DMS53 (cell line): ENCODE measurements at regions not wholly inside any gene's neighbourhood (a gene's known extent, or its start where the extent isn't known, plus 50 kb on each side); places are given as distances from the start of the nearest gene placed in this dataset.
A peak's percentile ranks its signal among the peaks of the same experiment; 100 is the strongest.

Experiments
- DNase-seq: peaks from one replicate; lab custom pipeline; 2025; lab: John Stamatoyannopoulos, UW

GRCh38 chr9:79452265-79452664, 119.5 kb upstream of the TLE4 start:
- no peak for DNase-seq

- no peak for DNase-seq
These were observed 110.1 kb upstream of the TLE4 start for GRCh38 chr9:79461712-79462111.

- no peak for DNase-seq
These were observed 106.6 kb upstream of the TLE4 start for GRCh38 chr9:79465156-79465555.

GRCh38 chr9:79469164-79469563, 102.6 kb upstream of the TLE4 start:
- DNase-seq: no peak

GRCh38 chr9:79470954-79471353, 100.8 kb upstream of the TLE4 start:
- no peak for DNase-seq

- DNase-seq: peak; percentile 28
These were observed 99.9 kb upstream of the TLE4 start for GRCh38 chr9:79471580-79472543.

- DNase-seq: no peak
These were observed 98.1 kb upstream of the TLE4 start for GRCh38 chr9:79473704-79474103.

- no peak for DNase-seq
These were observed 94.4 kb upstream of the TLE4 start for GRCh38 chr9:79477241-79477840.

- peak; percentile 20 for DNase-seq
These were observed 93.6 kb upstream of the TLE4 start for GRCh38 chr9:79477955-79478771.

- DNase-seq: no peak
These were observed 91.1 kb upstream of the TLE4 start for GRCh38 chr9:79480639-79481038.

- DNase-seq: no peak
These were observed 89.8 kb upstream of the TLE4 start for GRCh38 chr9:79481846-79482477.

- DNase-seq: no peak
These were observed 86.5 kb upstream of the TLE4 start for GRCh38 chr9:79485258-79485657.

- DNase-seq: peak; percentile 93
These were observed 82.3 kb upstream of the TLE4 start for GRCh38 chr9:79489261-79490000.

GRCh38 chr9:79490657-79491248, 81.0 kb upstream of the TLE4 start:
- DNase-seq: no peak

- peak; percentile 2 for DNase-seq
These were observed 79.4 kb upstream of the TLE4 start for GRCh38 chr9:79492092-79493009.

GRCh38 chr9:79500196-79500864, 71.4 kb upstream of the TLE4 start:
- peak; percentile 7 for DNase-seq

GRCh38 chr9:79501546-79501945, 70.2 kb upstream of the TLE4 start:
- DNase-seq: no peak

- no peak for DNase-seq
These were observed 64.0 kb upstream of the TLE4 start for GRCh38 chr9:79507801-79508200.

GRCh38 chr9:79512251-79512650, 59.5 kb upstream of the TLE4 start:
- DNase-seq: no peak
